NCI-H446 treated with DMSO at 0.1 percent for 48 hours (cell line): ENCODE measurements at regions not wholly inside any gene's neighbourhood (a gene's known extent, or its start where the extent isn't known, plus 50 kb on each side); places are given as distances from the start of the nearest gene placed in this dataset.

Experiments
- DNase-seq: peaks from one replicate; lab custom pipeline; 2025; lab: John Stamatoyannopoulos, UW

GRCh38 chr4:149121023-149121404, 678.8 kb upstream of the NR3C2 start:
- DNase-seq, result no peak

GRCh38 chr4:149120331-149121022, 678.3 kb upstream of the NR3C2 start:
- no peak for DNase-seq

DNA sequence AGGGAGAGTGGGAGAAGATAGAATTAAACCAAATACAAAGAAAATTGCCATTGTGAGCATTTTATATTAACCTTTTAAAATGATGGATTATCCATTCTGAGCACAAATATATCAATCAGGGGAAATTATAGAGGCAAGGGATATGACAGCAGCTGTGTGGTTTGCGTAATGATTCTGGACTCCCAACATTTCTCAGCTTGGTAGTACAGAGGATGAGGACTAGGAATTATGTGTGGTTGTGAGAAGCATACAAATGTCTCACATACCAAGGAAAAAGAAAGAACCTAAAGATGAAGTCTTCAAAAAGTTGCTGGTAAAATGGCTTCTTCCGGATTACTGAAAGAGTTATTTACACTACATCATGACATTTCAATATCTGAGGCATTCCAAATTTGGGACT, 674.6 kb upstream of the NR3C2 start:
- DNase-seq, result no peak

GRCh38 chr4:149113804-149114430, 671.7 kb upstream of the NR3C2 start:
- DNase-seq, result no peak

DNA sequence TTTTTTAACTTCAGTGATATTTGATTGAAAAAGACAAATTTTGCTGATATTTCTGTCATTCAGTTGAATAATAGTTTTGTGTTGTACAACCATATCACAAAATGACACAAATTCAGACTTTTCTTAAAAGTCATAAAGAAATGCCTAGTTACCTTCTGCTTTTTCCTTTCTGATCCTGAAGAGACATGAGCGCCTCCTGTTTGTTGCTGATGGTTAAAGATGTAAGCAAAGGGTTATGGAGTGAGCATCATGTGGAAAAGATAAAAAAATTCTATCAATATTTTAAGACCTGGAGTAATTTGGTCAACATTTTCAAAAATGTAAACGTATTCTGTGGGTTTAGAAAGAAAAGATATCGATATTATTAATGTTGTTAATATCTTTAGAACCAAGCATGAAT, 669.9 kb upstream of the NR3C2 start:
- DNase-seq, result no peak

DNA sequence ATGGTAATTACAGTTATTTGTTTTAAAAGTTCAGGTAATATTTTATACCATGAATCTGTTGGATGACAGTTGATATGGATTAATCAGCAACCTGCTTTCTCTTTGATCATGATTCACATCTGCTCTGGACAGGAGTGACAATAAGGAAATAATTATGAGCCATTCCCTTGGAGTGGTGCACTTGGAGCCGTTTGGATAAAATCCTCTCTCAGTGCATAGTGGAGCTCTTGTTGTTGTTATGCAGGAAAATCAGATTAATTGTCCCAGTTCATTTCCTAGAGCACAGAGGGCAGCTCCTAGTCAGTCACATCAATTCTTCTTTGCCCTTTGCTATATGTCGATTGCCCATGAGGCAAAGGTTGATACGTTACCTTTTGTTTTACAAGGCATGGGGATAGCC, 668.3 kb upstream of the NR3C2 start:
- DNase-seq, result no peak

DNA sequence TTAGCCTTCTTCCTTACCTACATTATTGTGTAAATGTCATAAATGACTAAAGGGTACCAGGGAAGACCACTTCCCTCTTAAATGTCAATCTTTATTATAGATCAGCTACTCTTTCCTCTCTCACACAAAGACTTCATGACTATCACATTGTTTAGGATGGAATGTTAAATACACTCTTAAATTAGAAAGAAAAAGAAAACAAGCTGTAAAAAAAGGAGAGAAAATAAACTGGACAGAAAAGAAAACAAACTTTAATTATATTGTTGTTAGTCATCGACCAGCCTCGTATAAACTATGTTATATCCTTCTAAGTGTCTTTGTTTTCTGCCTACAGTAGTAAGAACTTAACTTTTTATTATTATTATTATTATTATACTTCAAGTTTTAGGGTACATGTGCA, 666.4 kb upstream of the NR3C2 start:
- DNase-seq, result no peak

DNA sequence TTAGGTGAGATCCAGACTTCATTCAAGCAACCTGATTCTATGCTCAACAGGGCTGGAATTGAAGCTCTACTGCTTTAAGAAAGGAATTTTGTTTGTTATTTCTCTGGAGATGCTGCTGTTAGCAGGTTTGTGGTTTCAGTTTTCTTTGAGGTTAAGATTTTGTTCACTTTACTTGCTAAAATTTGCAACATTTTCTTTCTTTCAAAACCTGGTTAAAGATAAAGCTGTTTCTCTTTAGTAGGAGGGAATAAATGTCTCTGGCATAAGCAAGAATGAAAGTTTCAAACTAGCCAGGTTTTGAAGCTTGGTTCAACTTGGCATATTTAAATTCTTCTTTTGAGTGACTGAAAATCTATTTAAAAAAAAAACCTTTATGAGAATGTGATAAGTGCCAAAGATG, 660.6 kb upstream of the NR3C2 start:
- no peak for DNase-seq

- no peak for DNase-seq
Observed at GRCh38 chr4:149101649-149102048, 659.4 kb upstream of the NR3C2 start.

GRCh38 chr4:149095811-149096210, 653.6 kb upstream of the NR3C2 start:
- DNase-seq, result no peak

DNA sequence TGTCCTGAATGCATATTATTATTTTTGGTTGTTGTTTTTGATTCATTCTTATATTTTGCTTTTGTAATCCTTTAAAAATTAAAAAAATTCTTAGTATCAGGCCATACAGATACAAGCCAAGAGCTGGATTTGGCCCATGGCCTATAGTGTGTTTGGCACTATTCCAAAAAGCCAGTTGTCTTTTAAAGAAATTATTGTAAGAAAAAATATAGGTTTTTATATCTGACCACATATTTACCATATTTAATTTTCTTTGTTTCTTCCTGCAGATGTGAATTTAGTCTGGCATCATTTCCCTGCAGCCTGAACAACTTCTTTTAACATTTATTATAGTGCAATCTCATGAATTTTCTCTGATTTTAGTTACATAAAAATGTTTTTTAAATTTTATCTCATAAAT, 652.8 kb upstream of the NR3C2 start:
- DNase-seq, result no peak

GRCh38 chr4:149084144-149084543, 641.9 kb upstream of the NR3C2 start:
- no peak for DNase-seq

- DNase-seq, result no peak
Observed at GRCh38 chr4:149077181-149077580, 635.0 kb upstream of the NR3C2 start.

DNA sequence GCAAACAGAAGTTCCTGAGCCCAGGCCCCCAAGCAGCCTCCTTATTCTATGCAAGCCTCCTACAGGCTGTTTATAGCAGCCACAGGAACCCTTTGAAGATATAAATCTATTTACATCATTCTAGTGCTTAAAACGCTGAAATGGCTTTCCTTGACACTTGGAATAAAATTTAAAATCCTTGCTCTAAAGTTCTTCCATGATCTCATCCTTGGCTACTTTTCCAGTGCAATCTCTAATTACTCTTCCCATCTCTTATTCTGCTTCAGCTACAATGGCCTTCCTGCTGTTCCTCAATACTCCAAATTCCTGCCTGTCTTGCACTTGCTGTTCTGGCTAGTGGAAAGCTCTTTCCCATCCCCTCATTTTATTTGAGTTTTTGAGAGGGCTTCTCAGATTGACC, 634.2 kb upstream of the NR3C2 start:
- DNase-seq, result no peak

GRCh38 chr4:149072384-149072783, 630.2 kb upstream of the NR3C2 start:
- no peak for DNase-seq

DNA sequence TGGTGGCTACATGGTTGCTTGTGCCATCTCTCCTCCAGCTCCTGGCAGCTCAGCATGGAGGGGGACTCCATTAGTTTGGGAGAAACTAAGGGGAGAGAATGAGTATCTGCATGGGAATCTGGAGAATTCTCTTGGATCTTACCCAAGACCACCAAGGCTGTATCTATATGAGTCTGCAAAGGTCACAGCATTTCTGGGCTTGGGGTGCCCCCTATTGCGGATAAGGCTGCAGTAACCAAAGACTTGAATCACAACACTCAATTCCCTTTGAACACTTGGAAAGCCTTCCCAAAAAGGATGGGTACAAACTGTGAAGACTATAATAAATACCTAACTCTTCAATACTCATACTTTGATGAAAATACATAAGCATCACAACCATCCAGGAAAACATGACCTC, 623.5 kb upstream of the NR3C2 start:
- DNase-seq, result no peak

- no peak for DNase-seq
Observed at GRCh38 chr4:149062997-149063396, 620.8 kb upstream of the NR3C2 start.

- DNase-seq, result no peak
Observed at GRCh38 chr4:149057594-149057993, 615.4 kb upstream of the NR3C2 start.

DNA sequence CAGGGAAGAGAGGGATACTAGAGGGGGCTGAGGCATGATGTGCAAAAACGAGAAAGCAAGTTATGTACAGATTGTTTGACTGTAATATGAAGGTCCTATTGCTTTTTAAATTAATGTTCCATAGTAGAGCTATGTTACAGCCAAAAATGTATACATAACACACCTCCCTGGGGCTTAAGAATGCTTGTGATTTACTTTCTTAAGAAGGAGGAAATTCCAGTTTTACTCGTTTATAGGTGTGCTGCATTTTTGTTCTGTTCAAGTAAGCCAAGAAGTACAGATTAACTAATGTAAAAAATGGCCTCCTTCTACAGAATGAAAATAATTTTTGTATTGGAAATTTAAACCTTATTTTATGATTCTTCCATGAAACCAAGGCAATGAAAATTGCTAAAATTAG, 614.4 kb upstream of the NR3C2 start:
- DNase-seq, result no peak

- DNase-seq, result peak; percentile 4
Observed at GRCh38 chr4:149055624-149056023, 613.4 kb upstream of the NR3C2 start.

DNA sequence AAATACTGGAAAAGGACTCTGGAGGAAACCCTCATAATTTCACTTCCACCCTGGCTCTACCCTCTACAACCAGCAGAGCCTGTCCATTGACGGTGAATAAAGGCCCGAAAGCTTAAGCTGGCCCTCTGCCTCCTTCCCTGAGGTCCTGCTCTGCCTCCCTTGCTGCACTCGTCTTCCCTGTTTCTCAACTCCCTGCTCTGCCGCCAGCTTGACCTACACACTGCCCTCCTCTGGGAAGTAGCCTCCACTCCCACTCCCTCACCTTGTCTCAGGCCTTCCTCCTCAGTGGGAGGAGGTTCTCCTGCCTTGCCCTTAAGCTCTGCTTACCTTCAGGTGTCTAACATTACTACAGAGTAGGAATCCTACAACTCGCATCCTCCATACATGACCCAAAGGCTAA, 608.6 kb upstream of the NR3C2 start:
- DNase-seq, result no peak

DNA sequence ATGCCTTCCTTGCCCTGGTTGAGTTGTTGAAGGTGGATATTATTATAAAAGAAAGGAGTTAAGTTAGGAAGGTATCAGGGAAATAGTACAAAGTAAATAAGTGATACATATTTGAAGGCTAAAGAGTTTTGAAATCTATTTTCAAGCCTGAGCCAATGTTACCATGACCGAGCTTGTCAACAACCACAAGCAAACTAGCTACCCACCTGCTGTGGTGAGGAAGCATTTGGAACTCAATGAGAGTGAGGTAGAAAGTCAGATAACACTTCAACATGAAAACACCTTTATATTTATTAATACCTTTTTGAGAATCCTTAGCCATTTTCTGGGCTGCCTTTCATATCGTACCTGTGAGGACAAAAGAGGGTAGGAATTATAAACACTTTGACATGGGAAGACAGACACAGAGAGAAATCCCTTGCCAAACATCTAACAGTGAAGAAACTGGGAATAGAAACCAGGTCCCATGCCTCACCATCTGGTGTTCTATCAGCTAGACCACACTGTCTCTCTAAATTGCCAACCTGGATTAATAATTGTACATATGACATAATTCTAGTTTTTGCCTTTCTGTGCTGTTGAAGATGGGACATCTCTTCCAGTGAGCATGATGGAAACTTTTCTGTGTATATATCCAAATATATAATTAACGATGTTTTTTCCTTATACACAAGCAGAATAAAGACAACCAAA, 606.4 kb upstream of the NR3C2 start:
- DNase-seq, result no peak

GRCh38 chr4:149047368-149047767, 605.2 kb upstream of the NR3C2 start:
- no peak for DNase-seq

- no peak for DNase-seq
Observed at GRCh38 chr4:149045731-149046130, 603.5 kb upstream of the NR3C2 start.
